Stimulated activated CD4-positive, alpha-beta T cell treated with anti-CD3 and anti-CD28 coated beads, Interleukin-2, amount 100 ng/mL, for 4 hours (primary cell): ENCODE measurements at regions not wholly inside any gene's neighbourhood (a gene's known extent, or its start where the extent isn't known, plus 50 kb on each side); places are given as distances from the start of the nearest gene placed in this dataset.

Source experiments
- DNase-seq: peaks from one replicate; pipeline ENCODE4 v3.0.0-alpha.2; 2020; ENCODE audit warnings: low read depth

DNA sequence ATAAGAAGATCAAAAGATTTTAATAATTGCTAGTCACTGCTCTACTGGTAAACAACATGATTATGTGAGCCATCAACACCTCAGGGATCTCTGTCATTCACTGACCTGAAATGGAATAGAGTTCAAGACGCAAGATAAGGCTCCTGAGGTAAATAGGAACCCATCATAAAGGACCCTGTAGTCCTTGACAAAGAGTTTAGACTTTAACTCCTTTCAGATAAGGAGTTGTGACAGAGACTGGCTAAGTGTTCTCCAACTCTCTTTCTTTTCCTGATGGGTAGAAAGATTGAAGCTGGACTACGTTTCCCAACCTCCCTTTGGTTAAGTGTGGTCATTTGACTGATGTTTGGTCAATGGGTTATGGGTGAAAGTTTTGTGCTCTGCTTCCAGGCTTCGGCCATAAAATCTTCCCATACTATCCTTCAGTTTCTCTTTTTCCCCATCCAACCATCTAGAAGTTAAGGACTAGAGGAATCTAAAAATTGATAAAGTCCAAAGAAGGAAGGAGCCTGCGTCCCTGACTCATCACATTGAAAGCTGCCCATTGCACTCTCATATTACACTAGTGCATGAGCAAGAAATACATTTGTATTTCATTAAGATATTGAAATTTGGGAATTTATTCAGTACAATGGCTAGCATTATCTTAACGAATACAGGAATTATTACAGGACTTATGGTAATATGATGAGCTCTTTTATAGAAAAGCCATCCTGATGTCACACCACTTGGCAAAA is 293.7 kb upstream of the ACVR2A start:
- no peak for DNase-seq

DNA sequence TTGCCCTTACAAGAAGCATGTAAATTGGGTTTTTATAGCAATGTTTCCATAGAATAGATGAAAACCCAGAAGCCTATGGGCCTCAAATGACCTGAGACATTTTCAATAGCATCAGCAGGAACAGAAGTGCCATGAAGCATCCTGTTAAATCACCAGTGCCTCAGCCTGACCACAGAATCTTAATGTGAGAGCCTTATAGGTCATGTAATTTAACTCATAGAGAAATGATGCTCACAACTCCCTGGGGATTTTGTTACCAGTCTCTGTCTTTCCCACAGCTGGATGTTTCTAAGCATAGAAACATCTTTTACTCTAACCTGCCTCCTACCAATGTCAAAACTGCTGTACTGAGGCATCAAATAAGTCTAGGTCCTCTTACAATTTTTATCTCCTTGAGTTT is 295.8 kb upstream of the ACVR2A start:
- no peak for DNase-seq

DNA sequence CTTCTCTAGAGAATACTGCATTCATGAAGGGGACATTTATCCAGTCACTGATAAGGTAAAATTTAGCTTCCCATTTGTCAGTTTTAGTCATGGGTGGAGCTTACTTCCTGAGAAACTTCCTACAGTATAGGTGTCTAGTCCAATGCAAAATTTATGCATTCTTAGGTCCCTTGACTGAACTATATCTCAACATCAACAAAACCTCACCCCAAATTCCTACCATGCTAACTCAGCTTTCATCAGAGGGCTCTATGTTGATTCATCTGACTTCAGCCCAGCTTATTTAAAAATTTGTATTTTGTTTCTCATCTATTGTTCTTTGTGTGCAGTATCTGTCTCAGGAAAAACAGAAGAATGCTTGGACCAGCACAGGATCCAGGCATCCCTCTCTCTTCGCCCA is 296.4 kb upstream of the ACVR2A start:
- DNase-seq: no peak

DNA sequence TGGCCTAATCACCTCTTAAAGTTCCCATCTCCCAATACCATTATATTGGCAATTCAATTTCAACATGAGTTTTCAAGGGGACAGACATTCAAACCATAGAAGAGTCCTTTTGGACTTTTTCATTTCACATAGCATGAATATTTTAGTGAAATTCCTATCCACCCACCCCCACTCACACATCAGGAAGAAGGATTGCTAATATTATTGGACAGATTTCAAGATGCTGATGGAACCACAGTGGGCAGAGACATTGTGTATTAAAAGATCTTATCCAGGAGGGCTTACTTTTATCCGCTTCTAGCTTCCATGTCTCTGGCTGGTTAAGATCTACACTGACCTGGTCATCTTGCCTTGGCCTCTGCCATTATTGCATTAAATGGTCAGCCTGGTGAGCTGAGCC is 297.4 kb upstream of the ACVR2A start:
- DNase-seq: no peak

DNA sequence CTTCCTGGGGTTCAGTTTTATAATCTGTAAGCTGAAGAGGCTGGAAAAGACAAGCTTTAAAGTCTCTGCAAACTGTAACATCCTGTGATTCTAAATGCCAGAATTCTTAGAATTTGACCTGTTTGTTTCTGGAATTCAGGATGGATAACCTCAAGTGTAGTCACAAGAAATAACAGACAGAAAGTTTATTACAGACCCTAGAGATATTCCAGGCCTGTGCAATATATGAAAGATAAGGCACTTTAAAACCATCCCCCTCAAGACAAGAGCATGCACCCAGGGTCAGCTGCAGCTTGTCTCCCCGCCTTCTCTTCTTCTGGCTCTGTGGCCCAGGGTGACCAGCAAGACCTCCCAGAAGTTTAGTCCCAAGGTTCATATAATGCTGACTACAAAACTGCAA is 298.7 kb upstream of the ACVR2A start:
- DNase-seq: no peak

DNA sequence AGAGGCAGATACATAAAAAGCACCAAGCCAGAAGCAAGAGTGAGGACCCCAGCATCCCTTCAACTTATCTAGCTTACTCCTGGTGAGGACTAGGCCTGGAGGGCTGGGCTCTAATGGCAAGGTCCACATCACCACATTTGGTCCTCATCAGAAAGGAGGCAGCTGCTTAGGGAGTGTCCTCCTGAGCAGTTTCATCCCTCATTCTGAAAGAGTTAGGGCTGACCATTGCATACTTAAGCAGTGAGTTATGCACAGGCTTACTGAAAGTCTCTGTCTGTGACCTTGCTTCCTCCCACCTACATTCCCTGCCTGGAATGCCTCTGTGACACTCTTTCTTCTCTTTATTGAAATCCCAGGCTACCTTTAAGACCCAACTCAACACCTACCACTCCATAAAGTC is 301.8 kb upstream of the ACVR2A start:
- no peak for DNase-seq

DNA sequence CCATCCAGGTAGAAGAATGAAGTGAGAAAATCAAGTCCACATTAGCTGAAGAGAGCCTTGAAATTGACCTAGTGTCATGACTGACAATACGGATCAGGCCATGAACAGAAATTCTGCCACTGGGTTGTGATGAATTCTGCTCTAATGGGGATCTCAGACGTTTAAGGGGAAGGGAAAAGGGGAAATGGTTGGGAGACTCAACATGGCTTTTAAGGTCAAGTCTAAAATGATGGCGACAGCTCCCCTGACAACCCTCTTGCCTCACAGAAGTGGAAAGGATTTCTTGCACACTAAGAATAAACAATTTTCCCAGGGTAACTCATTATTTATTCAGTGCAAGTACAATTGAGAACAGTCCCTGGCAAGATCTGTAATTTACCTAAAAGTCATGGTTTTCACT is 302.5 kb upstream of the ACVR2A start:
- DNase-seq: no peak

DNA sequence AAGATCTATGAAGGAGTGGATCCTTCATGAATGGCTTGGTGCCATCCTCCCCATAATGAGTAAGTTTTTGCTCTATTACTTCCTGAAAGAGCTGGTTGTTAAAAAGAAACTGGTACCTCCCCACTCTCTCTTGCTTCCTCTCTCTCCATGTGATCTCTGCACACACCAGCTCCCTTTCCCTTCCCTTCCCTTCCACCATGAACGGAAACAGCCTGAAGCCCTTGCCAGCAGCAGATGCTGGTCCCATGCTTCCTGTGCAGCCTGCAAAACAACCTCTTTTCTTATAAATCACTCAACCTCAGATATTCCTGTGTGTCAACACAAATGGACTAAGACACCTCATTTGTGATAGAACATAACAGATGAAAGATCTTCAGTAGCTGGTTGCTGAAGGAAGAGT is 303.5 kb upstream of the ACVR2A start:
- no peak for DNase-seq

DNA sequence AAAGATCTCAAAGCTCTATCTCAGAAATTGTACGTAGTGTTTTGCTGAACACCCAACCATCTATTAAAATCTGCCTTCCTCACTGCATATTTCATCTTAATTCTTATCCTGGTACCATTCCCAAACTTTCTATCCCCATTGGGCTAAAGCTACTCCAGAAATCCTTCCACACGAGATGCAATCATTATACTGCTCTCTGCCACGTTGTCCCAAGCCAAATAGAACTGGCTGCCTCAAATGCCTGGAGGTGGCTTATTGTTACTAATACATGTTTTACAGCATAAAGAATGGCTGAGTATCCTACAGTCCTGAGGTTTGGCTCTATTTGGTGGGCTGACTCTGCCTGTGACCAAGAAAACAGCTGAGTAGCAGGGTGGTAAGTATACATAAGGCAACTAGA is 306.0 kb upstream of the ACVR2A start:
- DNase-seq: no peak

DNA sequence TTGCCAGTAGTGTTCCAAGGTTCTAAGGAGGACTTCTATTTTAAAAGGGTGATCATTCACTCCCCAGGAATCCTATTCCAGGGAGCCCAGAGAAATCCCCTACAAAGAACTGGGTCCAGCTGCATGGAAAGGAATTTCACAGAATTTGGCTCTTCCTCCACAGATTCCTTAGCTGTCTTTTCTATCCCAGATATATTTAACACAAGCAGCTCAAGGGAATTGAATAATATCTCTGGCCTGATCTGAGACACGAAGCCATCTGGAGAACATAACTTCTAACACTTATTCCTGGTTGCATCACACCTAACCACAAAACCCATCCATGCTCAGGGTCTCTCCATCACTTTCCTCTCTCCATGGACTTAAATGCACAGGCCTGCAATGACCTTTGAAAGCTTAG is 306.7 kb upstream of the ACVR2A start:
- DNase-seq: no peak

DNA sequence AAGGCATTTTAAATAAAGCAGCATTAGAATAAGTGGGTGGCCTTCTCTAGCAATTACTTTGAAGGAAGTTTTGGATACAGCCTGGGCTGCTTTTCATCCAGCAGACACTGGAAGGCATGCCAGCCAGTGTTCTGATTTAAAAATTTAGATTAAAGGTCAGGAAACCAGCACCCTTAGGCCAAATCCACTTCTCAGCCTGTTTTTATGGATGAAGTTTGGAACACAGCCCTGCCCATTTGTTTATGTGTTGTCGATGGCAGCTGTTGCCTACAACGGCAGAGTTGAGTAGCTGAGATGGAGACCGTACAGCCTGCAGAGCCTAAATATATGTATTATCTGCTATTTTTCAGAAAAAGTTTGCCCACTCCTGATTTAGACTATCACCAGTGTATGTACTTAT is 313.6 kb upstream of the ACVR2A start:
- DNase-seq: no peak

DNA sequence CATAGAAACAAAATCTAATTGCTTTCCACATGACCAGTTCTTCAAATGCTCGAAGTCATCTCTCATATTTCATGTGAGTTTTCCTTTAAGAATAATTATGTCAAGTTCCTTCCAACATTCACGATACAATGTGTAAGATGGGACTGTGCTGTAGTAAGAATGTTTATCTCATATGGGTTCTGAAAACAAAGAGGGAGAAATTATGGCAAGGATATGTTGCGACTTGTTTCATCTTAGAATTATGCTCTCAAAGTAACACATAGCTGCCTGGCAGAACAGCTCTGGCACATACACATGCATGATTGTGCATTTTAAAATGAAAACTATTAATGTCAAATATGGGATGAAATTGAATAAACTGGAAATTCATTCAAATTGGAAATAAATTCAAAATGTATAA is 314.8 kb upstream of the ACVR2A start:
- no peak for DNase-seq

DNA sequence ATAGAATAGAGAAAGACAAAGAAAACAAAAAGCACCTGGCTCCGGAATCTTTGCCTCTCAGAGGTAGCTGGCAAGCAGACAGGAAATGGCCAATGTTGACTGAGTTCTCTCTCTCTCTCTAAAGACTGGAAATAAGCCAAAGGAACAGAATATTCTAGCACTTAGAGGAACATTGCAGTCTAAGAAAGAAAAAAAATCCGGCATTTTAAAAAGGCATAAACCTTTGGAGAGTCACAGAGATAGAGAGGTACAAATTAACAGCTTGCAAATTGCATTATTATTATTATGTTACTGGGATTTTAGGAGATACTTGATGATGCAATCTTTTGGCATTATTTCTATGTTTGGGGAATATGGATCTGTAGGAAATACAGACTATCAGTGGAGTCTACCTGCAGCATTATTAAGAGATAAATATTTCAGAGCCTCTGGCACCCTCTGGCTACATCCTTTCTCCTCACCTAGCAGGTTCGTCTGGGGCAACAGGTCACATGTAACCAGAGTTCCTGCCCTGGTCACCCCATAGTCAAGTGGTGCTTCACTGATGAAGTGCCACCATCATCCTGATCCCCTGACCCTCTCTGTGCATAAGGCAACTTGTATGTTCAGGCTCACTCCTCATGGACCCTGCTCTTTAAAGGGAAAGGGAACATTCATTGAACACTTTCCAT is 318.9 kb upstream of the ACVR2A start:
- no peak for DNase-seq

DNA sequence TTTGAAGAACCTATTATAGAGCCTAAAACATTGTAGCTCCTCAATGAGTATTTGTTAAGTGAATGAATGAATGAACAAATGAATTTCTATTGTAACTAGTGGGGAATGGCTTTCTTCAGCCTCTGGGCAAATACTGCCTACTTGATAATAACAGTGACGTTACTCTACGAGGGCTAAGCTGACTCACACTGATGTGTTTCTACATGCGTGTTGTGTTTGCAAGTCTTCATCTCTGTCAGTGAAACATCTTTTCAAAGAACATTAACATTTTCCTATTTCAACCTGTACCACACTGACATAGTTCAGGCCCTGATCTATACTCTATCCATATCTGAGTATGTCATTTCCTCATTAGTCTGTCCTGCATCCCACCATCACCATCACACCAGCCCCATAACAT is 319.9 kb upstream of the ACVR2A start:
- no peak for DNase-seq

DNA sequence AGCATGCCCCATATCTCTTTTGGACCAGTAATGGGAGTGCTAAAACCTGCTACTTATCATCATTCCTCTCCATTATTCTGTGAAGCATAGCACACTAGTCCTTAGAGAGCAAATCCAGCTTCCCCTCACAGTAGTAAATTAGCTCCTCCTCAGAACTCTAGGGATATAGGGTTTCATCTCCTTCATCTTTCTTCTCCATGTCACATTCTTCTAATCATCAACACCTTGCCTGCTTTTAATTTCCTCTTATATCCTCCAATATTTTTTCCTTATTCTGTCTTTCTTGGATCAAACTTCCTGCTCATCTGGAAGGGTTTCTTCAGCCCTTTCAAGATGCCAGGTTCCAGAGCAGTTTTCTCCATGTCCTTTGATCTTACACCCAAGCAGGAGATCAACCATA is 321.4 kb upstream of the ACVR2A start:
- no peak for DNase-seq

DNA sequence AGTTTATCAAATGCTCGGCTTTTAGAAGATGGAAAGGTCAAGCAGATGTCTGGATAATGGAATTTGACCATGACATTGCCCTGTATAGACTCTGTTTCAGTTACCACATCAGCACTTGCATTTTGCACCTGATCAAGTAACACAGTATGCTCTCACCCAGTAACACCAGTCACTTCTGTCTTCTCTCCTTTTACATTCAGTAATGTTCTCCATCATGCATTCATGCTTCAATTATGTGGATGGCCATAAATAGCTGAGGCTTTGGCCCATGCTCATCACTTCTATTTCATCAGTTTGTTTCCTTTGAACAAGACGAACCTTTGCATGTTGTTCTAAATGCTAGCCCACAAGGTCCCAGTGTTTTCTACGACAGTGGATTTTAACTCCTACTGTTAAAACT is 322.9 kb upstream of the ACVR2A start:
- DNase-seq: no peak

DNA sequence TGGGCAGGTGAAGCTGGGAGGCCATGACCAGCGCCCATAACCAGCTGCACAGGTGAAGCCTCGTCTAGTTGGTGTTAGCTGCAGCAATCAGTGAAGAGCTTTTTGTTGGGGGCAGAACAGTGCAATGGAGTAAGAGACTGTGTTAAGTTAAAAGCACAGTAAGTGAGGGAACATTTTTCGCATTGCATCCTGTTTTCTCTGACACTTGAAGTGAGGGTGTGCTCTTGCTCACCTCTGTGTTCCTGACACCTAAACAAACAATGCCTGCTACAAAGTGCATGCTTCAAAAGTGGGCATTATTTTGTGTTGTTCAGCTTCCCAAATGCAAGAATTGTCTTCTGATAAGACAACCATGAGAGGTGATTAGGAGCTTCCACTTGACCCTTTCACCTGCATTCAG is 324.0 kb upstream of the ACVR2A start:
- DNase-seq: no peak

DNA sequence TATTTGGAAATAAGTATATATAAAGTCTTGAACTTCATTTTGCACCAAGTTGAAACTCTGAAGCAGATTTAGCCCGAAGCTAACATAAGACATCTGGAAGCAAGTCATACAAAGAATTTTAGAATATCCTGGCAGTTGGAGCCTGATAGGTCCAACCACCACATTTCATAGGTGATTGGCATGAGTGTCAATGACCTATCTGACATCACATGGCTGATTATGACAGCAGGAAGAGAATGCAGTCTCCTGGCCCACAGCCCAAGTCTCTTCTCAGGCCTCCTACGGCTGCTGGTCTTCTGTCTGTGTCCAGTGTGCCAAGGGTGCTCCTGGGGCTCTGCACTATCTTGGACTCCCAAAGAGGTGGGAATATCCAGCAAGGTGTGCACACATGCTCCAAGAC is 325.7 kb upstream of the ACVR2A start:
- DNase-seq: no peak

DNA sequence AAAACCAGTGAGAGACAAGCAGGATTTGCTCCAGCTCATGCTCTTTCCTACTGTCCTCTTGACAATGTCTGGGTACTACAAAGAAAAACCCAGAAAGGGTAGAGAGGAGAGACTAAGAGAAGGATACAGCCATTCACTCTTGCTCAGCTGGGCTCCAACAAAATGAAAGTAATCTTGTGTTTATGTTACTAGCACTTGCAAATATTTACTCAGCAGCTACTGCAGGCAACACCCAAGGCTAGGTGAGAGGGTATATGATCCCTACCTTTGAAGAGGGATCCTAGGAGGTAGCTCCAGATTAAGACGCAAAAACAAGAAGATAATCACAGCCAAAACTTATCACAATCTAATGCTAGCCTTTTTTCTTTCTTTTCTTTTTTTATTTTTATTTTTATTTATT is 329.6 kb upstream of the ACVR2A start:
- no peak for DNase-seq

DNA sequence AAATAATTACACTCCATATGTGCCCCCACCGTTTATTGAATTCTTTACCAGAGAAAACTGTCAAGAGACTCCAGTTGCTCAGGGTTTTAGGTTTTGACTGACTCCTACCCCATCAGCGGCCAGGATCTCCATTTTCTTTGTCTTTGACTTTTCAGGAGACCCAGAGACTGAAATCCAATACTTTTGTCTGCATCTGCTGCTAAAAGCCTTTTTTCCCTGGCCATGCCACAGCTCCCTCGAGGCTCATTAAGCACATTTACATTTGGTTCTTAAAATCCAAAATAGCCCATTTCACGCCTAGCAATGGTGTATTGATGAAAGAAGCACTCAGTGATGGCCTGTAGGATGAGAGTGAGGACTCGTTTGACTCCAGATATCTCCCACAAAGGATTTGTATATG is 332.6 kb upstream of the ACVR2A start:
- DNase-seq: no peak

DNA sequence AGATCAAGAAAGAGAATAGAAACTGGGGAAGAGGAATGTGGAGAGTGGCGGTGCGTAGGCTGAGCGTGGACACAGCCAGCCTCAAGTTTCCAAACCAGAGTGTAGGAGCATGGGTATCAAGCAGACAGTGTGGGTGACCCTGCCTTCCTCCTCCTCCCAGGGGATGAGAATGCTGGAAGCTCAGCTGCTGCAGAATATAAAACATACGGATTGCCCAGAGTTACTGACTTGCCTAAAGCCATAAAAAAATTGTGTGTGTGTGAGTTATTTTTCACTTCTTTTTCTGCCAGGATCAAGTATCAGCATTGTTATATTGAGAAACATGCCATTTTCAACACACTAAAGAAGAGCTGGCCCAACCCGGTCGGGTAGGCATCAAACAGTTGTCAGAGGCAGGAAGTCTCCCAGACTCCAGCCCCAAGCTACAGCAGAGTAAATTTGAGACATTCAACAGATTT is 333.3 kb upstream of the ACVR2A start:
- no peak for DNase-seq

DNA sequence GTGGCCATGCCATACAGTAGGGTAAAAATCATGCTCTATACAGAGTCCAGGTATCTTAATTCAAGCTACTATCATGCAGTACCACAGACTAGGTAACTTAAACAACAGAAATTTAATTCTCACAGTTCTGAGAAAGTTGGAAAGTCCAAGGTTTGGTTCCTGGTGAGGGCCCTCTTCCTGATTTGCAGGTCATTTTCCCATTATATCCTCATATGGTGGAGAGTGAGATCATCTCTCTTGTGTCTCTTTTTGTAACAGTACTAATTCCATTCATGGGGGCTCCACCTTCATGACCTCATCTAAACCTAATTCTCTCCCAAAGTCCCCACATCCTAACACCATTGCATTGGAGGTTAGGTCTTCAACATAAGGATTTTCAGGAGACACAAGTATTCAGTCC is 335.0 kb upstream of the ACVR2A start:
- no peak for DNase-seq

DNA sequence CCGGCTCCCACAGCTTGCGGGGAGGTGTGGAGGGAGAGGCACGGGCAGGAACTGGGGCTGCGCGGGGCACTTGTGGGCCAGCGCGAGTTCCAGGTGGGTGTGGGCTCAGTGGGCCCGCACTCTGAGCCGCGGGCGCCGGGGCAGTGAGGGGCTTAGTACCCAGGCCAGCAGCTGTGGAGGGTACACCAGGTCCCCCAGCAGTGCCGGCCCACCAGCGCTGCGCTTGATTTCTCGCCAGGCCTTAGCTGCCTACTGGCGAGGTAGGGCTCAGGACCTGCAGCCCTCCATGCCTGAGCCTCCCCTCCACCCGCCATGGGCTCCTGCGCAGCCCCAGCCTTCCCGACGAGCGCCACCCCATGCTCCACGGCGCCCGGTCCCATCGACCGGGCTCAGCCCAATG is 337.9 kb upstream of the ACVR2A start:
- no peak for DNase-seq

DNA sequence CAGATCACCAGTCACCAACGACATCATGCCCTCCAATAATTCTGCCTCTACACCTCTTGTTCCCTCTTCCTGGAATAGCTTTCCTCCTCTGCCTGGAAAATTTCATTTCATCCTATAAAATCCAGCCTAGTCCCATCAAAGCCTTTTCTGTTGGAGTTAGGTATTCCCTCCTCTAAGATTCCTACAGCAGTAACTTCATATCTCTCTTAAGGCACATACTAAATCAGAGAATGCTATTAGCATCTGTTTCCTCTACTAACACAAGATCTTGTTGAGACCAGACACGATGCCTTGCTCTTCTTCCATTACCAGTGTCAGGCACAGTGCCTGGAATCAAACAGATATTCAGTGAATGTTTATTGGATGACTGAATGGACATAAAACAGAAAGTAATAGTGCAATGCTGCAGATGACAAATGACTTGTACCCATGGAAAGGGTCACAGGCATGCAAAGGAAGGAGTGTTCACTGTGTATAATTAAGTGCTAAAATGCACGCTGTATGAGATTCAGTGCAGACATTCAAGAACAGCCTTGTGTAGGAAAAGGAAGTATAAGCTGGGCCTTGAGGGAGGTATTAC is 342.0 kb upstream of the ACVR2A start:
- DNase-seq: no peak
